Astrocyte of the cerebellum (primary cell): ENCODE measurements at regions not wholly inside any gene's neighbourhood (a gene's known extent, or its start where the extent isn't known, plus 50 kb on each side); places are given as distances from the start of the nearest gene placed in this dataset.

Experiments
- DNase-seq: peaks from one replicate; pipeline ENCODE4 v3.0.0-alpha.2; 2011; ENCODE audit warnings: low read depth
- H3K4me3 ChIP-seq: 2 replicates; pipeline ENCODE4 v1.5.1; 2011; ENCODE audit warnings: mild to moderate bottlenecking, low read depth, low read length, moderate library complexity
- CTCF ChIP-seq: IDR thresholded peaks from 2 replicates; pipeline ENCODE4 v1.5.1; 2012; ENCODE audit warnings: low read length, low read depth, moderate library complexity, mild to moderate bottlenecking; ENCODE audit errors: missing control alignments
- in situ Hi-C: cut with HindIII; loops from 2 replicates; pipeline ENCODE4 v1.10.0; 2017; ENCODE audit warnings: low sequenced_read_pairs

- in situ Hi-C loops: loop anchor here (5.0 kb wide), 1 partner anchor 86 kb away; no protein-coding TSS in a partner anchor
- DNase-seq: peak; percentile 69
- H3K4me3 ChIP-seq: no peak overlapping the region
- TF ChIP-seq CTCF: peak; percentile 99
These were observed 177.3 kb downstream of the HAUS1 start for GRCh38 chr18:46281185-46282176.

GRCh38 chr18:46282177-46282570 is 178.0 kb downstream of the HAUS1 start:
- no peak overlapping the region for H3K4me3 ChIP-seq
- DNase-seq: no peak
- in situ Hi-C loops: loop anchor here (5.0 kb wide), 1 partner anchor 85 kb away; no protein-coding TSS in a partner anchor
- no peak for TF ChIP-seq CTCF

- H3K4me3 ChIP-seq: no peak overlapping the region
- TF ChIP-seq CTCF: no peak
- in situ Hi-C loops: loop anchor here (5.0 kb wide), 1 partner anchor 85 kb away; no protein-coding TSS in a partner anchor
- DNase-seq: no peak
These were observed 178.5 kb downstream of the HAUS1 start for GRCh38 chr18:46282646-46283045.

GRCh38 chr18:46283268-46283667 is 179.1 kb downstream of the HAUS1 start:
- no peak for TF ChIP-seq CTCF

GRCh38 chr18:46283895-46284295 is 179.7 kb downstream of the HAUS1 start:
- no peak for TF ChIP-seq CTCF
- DNase-seq: no peak
- in situ Hi-C loops: loop anchor here (5.0 kb wide), 1 partner anchor 83 kb away; no protein-coding TSS in a partner anchor
- no peak overlapping the region for H3K4me3 ChIP-seq

More at GRCh38 chr18:46283268-46283667, 179.1 kb downstream of the HAUS1 start:
- no peak overlapping the region for H3K4me3 ChIP-seq
- in situ Hi-C loops: loop anchor here (5.0 kb wide), 1 partner anchor 84 kb away; no protein-coding TSS in a partner anchor
- no peak for DNase-seq

- no peak for DNase-seq
- in situ Hi-C loops: no loop called here
- TF ChIP-seq CTCF: no peak
- no peak overlapping the region for H3K4me3 ChIP-seq
These were observed 185.3 kb downstream of the HAUS1 start for GRCh38 chr18:46289463-46289862.
